HG03196 (cell line): ENCODE measurements at regions not wholly inside any gene's neighbourhood (a gene's known extent, or its start where the extent isn't known, plus 50 kb on each side); places are given as distances from the start of the nearest gene placed in this dataset.

ENCODE experiments used
- ATAC-seq: cut with Tn5 transposase; IDR thresholded peaks from one replicate; pipeline ENCODE4 v1.9.1; 2021; ENCODE audit not compliant: unreplicated experiment

DNA sequence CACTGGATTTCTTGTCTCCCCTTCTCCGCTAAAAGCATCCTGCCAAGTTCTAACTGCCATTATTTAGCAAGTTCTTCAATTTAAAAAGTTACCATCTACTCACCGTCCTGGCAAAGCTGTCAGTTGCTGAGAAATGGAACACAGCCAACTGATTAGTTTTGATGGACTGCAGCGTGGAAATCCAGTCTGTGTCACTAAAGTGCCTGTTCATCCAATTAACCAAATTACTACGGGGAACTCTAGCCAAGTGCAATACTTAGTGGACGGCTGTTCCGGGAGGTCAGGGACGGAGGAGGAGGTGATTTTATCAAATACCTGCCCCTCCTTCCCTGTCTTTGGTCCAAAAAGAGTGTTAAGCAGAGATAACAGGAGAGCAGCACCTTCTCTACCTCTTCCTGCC is 260.7 kb downstream of the MAF start:
- ATAC-seq: no peak

- ATAC-seq: no peak
These were observed 262.6 kb downstream of the MAF start for GRCh38 chr16:79337906-79338305.

DNA sequence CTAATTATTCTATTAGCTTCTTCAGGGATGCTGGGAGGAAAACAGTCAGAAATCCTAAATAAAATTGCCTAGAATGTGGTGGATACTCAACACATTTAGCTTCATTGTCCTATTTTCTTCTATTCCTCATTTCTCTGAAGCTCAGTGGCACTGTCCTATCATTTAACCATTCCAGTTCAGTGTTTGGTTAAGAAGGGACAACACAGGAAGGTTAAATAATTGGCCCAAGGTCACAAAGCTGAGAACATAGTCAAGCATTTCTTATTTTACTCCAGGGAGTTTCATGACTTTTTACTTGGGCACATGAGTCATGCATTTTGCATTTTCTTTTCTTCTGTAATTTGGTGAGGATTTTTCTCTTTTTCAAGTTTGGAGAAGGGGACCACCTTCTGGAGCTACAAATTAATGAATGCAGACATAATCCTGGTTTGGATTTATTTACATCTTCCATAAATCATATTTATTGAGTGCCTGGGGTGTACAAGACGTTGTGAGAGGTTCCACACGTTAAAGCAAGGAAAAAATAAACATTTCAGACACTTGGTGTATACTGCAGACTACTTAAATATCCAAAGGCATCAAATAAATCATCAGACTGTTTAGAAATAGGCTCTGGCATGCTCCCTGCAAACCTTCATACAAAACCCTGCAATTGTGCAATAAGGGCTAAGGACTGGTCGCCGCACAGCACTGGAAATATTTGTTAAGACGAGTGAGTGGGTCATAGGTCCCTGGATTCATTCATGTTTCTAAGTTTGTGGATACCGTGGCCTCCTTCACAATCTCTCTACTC is 263.9 kb downstream of the MAF start:
- no peak for ATAC-seq

DNA sequence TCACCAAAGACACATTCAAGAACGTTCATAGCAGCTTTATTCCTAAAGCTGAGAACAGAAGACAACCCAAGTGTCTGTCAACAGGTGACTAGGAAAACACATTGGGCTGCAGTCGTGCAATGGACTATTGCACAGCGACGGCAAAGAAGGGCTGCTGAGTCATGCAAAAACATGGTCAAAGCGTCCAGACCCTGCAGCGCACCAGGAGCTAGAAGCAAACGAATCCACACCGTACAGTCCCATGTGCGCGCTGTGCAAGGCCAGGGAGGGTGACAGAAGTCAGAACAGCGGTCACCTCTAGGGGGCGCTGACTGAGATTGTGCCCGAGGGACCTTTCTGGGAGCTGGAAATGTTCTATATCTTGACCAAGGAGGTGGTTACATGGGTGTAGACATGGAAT is 266.4 kb downstream of the MAF start:
- no peak for ATAC-seq

- no peak for ATAC-seq
These were observed 269.5 kb downstream of the MAF start for GRCh38 chr16:79331066-79331465.

DNA sequence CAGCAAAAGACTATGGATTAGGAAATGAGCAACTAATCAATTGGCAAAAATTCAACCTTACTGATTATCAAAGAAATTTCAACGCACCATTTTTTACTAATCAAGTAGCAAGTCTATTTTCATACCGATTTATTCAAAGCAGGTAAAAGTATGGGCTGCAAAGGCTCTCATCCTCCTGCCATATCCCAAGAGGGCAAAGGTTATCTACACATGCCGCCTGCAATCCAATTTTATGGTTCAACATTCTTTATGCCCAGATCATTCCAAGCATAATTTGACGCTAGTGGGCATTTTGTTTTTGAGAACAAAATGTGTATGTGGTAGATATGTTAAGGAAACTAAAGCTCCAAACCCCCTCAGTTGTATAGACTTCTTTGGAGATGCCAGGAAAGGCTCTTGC is 270.6 kb downstream of the MAF start:
- ATAC-seq: no peak

- no peak for ATAC-seq
These were observed 271.4 kb downstream of the MAF start for GRCh38 chr16:79329166-79329521.

GRCh38 chr16:79328402-79329165 is 272.0 kb downstream of the MAF start:
- no peak for ATAC-seq

- ATAC-seq: no peak
These were observed 272.7 kb downstream of the MAF start for GRCh38 chr16:79327836-79328235.

GRCh38 chr16:79326549-79326948 is 274.0 kb downstream of the MAF start:
- no peak for ATAC-seq

DNA sequence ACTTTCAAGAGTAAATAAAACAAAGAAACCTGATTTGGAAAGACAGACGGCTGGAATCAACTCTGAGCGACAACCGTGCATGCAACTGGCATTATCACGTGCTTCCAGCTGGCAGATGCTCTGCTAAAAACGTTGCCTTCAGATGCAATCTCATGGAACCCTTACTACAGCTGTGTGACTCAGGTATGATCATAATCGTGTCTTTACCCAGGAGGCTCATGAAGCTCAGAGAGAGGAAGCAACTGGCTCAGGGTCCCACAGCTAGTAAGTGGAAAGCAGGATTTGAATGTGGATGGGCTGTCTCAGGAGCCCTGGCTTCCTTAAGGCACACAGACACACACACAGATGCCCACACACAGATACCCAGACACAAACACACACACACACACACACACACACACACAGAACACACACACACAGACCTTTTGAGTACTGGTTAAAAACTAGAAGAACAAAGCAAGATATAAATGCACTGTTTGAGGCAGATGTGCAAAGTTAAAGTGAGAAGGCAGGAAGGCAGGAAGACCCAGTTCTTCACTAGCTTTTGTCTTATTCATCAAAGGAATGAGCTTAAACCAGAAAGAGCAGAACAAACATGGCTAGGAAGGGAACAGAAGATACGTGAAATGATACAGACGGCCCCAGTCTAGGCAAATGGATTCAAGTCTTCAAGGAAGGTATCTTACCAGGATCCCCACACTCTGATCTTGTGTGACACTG is 275.2 kb downstream of the MAF start:
- ATAC-seq: no peak

GRCh38 chr16:79320956-79321355 is 279.6 kb downstream of the MAF start:
- ATAC-seq: no peak

GRCh38 chr16:79318143-79318899 is 282.2 kb downstream of the MAF start:
- no peak for ATAC-seq

DNA sequence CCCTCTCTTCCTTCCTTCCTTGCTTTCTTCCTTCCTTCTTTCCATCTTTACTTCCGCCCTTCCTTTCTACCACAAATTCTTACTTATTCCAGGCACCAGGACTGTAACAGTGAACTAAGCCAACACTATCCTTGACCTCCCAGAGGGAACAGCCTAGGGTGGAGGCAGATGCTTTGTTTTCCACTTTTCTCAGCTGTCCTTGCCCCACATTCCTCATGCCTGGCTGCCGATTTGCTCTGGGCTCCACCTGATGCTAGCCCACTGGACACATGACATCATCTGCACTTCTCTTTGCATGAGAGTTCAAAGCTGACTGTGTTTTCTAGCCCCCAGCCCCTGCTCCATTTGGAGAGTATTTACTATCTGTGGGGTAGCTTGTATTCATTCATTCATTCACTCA is 283.0 kb downstream of the MAF start:
- ATAC-seq: no peak

- no peak for ATAC-seq
These were observed 283.5 kb downstream of the MAF start for GRCh38 chr16:79317026-79317425.

- no peak for ATAC-seq
These were observed 284.5 kb downstream of the MAF start for GRCh38 chr16:79316004-79316458.

- no peak for ATAC-seq
These were observed 288.0 kb downstream of the MAF start for GRCh38 chr16:79312502-79312901.

- no peak for ATAC-seq
These were observed 289.8 kb downstream of the MAF start for GRCh38 chr16:79310710-79311109.

- ATAC-seq: no peak
These were observed 290.9 kb downstream of the MAF start for GRCh38 chr16:79309606-79310005.

DNA sequence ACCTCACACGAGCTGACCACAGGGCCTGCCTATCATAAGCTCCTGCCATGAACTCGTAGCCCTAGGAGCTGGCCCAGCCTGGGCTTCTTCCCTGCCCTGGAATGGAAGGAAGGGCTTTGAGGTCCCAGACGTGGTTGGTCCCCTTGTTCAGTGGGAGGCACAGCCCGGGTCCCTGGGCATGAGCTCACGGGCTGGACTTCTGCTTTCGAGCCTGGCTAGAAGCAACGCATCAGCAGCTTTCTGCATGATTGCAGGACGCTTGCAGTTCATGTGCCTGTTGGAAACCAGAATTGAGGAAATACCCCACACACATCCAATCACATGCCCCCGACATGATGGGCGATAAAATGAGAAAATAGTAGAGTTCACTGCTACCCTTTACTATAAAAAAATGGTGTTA is 293.3 kb downstream of the MAF start:
- no peak for ATAC-seq

GRCh38 chr16:79305074-79305473 is 295.5 kb downstream of the MAF start:
- ATAC-seq: no peak
